Lung (tissue), 11 donors: ENCODE measurements at regions not wholly inside any gene's neighbourhood (a gene's known extent, or its start where the extent isn't known, plus 50 kb on each side); places are given as distances from the start of the nearest gene placed in this dataset.

Experiments used
- ATAC-seq: fragments of 200-7000 bp; cut with Tn5 transposase; one replicate; pipeline ENCODE4 v1.9.1; 2020; ENCODE audit warnings: moderate number of reproducible peaks; ENCODE audit not compliant: insufficient read depth, low FRiP score
- DNase-seq, 3 donors: peaks; one replicate each; pipeline ENCODE4 v3.0.0-alpha.2; 2013 to 2017
- H3K27ac ChIP-seq, 2 donors: one replicate each; pipeline ENCODE4 v1.5.1; 2013; ENCODE audit warnings: mild to moderate bottlenecking in 2 of 2, moderate library complexity in 2 of 2, control low read depth in 1 of 2, inconsistent platforms in 1 of 2, low read depth in 1 of 2, low read length in 1 of 2
- H3K27me3 ChIP-seq, 3 donors: one replicate each; pipeline ENCODE4 v1.5.1; 2013; ENCODE audit warnings: low read length in 2 of 3; ENCODE audit not compliant: control insufficient read depth in 3 of 3, insufficient read depth in 3 of 3
- H3K36me3 ChIP-seq, 4 donors: one replicate each; pipeline ENCODE4 v1.5.1; 2013; ENCODE audit warnings: low read length in 4 of 4, mild to moderate bottlenecking in 1 of 4, moderate library complexity in 1 of 4; ENCODE audit not compliant: control insufficient read depth in 4 of 4, insufficient read depth in 4 of 4
- H3K4me1 ChIP-seq, 5 donors: one replicate each; pipeline ENCODE4 v1.5.1; 2013; ENCODE audit warnings: low read length in 5 of 5, mild to moderate bottlenecking in 2 of 5, moderate library complexity in 1 of 5; ENCODE audit not compliant: control insufficient read depth in 5 of 5, insufficient read depth in 5 of 5
- H3K4me3 ChIP-seq: one replicate; pipeline ENCODE4 v1.5.1; 2013; ENCODE audit warnings: mild to moderate bottlenecking, control low read depth, moderate library complexity
- H3K9ac ChIP-seq, 2 donors: one replicate each; pipeline ENCODE4 v1.5.1; 2013; ENCODE audit warnings: low read length in 2 of 2, control low read depth in 1 of 2; ENCODE audit not compliant: insufficient read depth in 1 of 2
- H3K9me3 ChIP-seq, 4 donors: one replicate each; pipeline ENCODE4 v1.5.1; 2013; ENCODE audit warnings: low read length in 3 of 4, mild to moderate bottlenecking in 1 of 4, moderate library complexity in 1 of 4; ENCODE audit not compliant: control insufficient read depth in 4 of 4, insufficient read depth in 3 of 4
- WGBS, 2 donors: extraction: QIAGEN DNeasy Blood & Tissue Kit; methylation state at CpG; one replicate each; pipeline ENCODE4 v1.1.7; 2013; 5-methylcytosine and 5-hydroxymethylcytosine counted together
- TF ChIP-seq, protein P1 (sequence below): IDR thresholded peaks from 2 replicates; pipeline ENCODE4 v1.5.1; 2012; ENCODE audit warnings: mild to moderate bottlenecking; ENCODE audit errors: control extremely low read depth, extremely low read depth
- donor health status: control.
- donor health status: control.
- donor health status: Bipolar disorder and iron deficiency.
- donor health status: healthy.
- donor health status: DM: yes; HTN: yes; CAD: no.

DNA sequence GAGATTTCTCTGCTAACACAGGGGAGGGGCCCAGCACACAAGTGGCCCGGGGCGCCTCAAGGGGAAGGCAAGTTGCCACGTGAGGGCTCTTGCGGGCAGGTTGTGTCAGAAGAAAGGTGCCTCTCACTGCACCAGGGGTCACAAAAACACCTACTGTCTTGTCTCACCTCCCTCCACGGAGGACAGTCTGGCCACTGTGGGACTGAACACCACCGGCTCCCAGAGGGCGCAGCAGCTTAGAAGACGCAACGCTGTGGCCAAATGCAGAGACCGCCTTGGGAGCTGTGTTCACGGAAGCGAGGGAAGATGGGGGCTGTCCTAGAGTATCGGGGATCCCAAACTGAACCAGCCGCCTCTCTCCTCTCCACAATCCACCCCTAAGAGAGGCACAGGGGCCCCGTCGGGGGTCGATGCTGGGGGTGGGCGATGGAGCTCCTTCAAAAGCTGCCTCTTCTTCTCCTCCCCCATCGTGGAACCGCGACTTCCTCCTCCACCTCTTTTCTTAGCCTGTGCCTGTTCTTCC is 177.5 kb downstream of the FOXO1 start:
- H3K27me3 ChIP-seq = no peaks in the 10 kb centered on the region
- H3K9ac ChIP-seq = no peak overlapping the region
- no peak overlapping the region for H3K27ac ChIP-seq
- WGBS, 2 donors = 94 to 97% methylated on average over 21 of the region's 21 CpGs
- H3K4me1 ChIP-seq = peaks cover 0 to 10% (median 0%) of the 10 kb centered on the region in 5 donors
- TF ChIP-seq, protein P1, sequence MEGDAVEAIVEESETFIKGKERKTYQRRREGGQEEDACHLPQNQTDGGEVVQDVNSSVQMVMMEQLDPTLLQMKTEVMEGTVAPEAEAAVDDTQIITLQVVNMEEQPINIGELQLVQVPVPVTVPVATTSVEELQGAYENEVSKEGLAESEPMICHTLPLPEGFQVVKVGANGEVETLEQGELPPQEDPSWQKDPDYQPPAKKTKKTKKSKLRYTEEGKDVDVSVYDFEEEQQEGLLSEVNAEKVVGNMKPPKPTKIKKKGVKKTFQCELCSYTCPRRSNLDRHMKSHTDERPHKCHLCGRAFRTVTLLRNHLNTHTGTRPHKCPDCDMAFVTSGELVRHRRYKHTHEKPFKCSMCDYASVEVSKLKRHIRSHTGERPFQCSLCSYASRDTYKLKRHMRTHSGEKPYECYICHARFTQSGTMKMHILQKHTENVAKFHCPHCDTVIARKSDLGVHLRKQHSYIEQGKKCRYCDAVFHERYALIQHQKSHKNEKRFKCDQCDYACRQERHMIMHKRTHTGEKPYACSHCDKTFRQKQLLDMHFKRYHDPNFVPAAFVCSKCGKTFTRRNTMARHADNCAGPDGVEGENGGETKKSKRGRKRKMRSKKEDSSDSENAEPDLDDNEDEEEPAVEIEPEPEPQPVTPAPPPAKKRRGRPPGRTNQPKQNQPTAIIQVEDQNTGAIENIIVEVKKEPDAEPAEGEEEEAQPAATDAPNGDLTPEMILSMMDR = no peak
- ATAC-seq (no peak), DNase-seq (no peak)
- H3K4me3 ChIP-seq = no peak overlapping the region
- H3K36me3 ChIP-seq = no peaks in the 10 kb centered on the region
- H3K9me3 ChIP-seq = peaks cover 0 to 1% (median 0%) of the 10 kb centered on the region in 4 donors

DNA sequence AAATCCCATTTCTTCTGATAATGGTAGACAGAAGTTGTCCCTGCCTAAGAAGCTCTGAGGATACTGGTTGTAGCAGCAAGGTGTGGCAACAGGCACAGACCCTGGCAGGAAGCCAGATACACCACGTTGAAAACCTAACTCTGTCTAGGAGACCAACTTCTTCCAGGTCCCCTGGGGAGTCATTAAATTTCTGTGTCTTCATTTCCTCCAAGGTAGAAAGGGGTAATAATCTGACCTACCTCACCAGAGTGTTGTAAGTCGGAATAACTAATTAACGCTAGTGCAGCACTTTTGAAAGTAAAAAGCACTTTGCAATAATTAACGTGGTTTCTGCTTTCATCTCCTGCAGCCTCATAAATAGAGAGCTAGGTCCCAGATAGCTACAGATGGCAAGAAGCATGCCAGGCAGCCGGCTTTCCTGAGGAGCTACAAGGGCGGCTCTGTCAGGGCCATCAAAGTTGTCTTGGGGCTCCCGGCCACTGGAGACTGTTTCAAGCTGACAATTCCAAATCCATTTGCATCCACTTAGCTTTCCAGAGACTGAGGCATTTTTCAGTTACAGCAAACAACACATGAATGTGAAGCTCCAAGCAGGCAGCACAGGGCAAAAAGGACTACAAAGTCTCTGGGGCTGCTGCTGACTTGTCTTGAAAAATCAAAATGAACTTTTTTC is 176.2 kb downstream of the FOXO1 start:
- Histone ChIP-seq H3K27ac (no peak overlapping the region), H3K27me3 (no peaks in the 10 kb centered on the region), H3K4me1 (peaks cover 0 to 7% (median 0%) of the 10 kb centered on the region in 5 donors), H3K4me3 (no peak overlapping the region), H3K36me3 (no peaks in the 10 kb centered on the region), H3K9me3 (peaks cover 0 to 1% (median 0%) of the 10 kb centered on the region in 4 donors), H3K9ac (no peak overlapping the region)
- TF ChIP-seq, protein P1 = no peak
- ATAC-seq (no peak), DNase-seq (no peak)
- 76 to 77% methylated on average over 7 of the region's 7 CpGs for WGBS, 2 donors

DNA sequence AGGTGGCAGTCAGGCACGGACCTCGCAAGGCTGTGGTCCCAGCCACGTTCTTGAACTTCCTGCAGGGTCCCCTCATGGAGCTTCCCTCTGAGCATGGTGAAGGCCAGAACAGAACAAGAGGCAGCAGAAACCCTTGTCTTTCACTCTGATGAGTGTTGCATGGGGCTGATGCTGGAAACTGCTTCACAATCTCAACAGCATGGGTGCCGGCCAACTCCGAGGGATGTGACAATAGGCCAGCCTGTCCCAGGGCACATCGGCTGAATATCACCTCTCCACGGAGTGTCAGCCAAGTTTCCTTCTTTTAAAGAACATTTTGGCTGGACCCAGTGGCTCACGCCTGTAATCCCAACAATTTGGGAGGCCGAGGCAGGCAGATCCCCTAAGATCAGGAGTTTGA is 173.9 kb downstream of the FOXO1 start:
- Histone ChIP-seq H3K36me3 (no peaks in the 10 kb centered on the region), H3K4me1 (peaks cover 0 to 7% (median 0%) of the 10 kb centered on the region in 5 donors), H3K4me3 (no peak overlapping the region), H3K27ac (no peak overlapping the region), H3K27me3 (no peaks in the 10 kb centered on the region), H3K9ac (no peak overlapping the region), H3K9me3 (peaks cover 0 to 1% (median 0%) of the 10 kb centered on the region in 4 donors)
- DNase-seq = no peak
- ATAC-seq = no peak
- 79 to 80% methylated on average over 9 of the region's 9 CpGs for WGBS, 2 donors
- TF ChIP-seq, protein P1 = no peak
